ENCODE measurements at regions not wholly inside any gene's neighbourhood (a gene's known extent, or its start where the extent isn't known, plus 50 kb on each side); places are given as distances from the start of the nearest gene placed in this dataset.

- Histone ChIP-seq H3K27me3 (ENCODE audit: insufficient read depth, low read depth) (no peaks in the 10 kb centered on the region), H3K36me3 (ENCODE audit: insufficient read depth) (no peaks in the 10 kb centered on the region), H3K4me3 (IDR thresholded peaks at IDR 0.05; ENCODE audit: insufficient read depth, low read depth, low read length) (no peak overlapping the region), H4K20me1 (ENCODE audit: insufficient read depth) (no peaks in the 10 kb centered on the region), H3K4me1 (ENCODE audit: low read depth, poor library complexity, severe bottlenecking) (no peaks in the 10 kb centered on the region), H3K79me2 (ENCODE audit: insufficient read depth, low read depth) (no peaks in the 10 kb centered on the region), H2AFZ (ENCODE audit: low read depth) (no peak overlapping the region), H3K4me2 (no peak overlapping the region), H3K9ac (no peak overlapping the region), H3K27ac (no peak overlapping the region)
- no peak for TF ChIP-seq CTCF (conservative IDR thresholded peaks at IDR 0.05; ENCODE audit: low read depth, low read length)
Measured at GRCh38 chr13:34070006-34070405, 252.1 kb downstream of the RFC3 start.

- H3K27me3 ChIP-seq (ENCODE audit: insufficient read depth, low read depth) = no peaks in the 10 kb centered on the region
Measured at GRCh38 chr13:34070544-34071303, 252.8 kb downstream of the RFC3 start.

GRCh38 chr13:34076319-34076718, 258.4 kb downstream of the RFC3 start:
- no peak overlapping the region for H3K27ac ChIP-seq

More at GRCh38 chr13:34070544-34071303, 252.8 kb downstream of the RFC3 start:
- no peaks in the 10 kb centered on the region for H3K4me1 ChIP-seq (ENCODE audit: low read depth, poor library complexity, severe bottlenecking)
- H3K4me3 ChIP-seq (IDR thresholded peaks at IDR 0.05; ENCODE audit: insufficient read depth, low read depth, low read length) = no peak overlapping the region
- no peak overlapping the region for H3K4me2 ChIP-seq
- no peaks in the 10 kb centered on the region for H3K79me2 ChIP-seq (ENCODE audit: insufficient read depth, low read depth)
- H3K9ac ChIP-seq = no peak overlapping the region
- no peak overlapping the region for H2AFZ ChIP-seq (ENCODE audit: low read depth)
- TF ChIP-seq CTCF (conservative IDR thresholded peaks at IDR 0.05; ENCODE audit: low read depth, low read length) = no peak
- no peak overlapping the region for H3K27ac ChIP-seq
- no peaks in the 10 kb centered on the region for H3K36me3 ChIP-seq (ENCODE audit: insufficient read depth)
- H4K20me1 ChIP-seq (ENCODE audit: insufficient read depth) = no peaks in the 10 kb centered on the region

GRCh38 chr13:34076943-34077703, 259.2 kb downstream of the RFC3 start:
- no peaks in the 10 kb centered on the region for H3K4me1 ChIP-seq (ENCODE audit: low read depth, poor library complexity, severe bottlenecking)
- no peaks in the 10 kb centered on the region for H3K79me2 ChIP-seq (ENCODE audit: insufficient read depth, low read depth)
- H3K9ac ChIP-seq = no peak overlapping the region
- H3K27me3 ChIP-seq (ENCODE audit: insufficient read depth, low read depth) = no peaks in the 10 kb centered on the region
- no peaks in the 10 kb centered on the region for H4K20me1 ChIP-seq (ENCODE audit: insufficient read depth)
- no peaks in the 10 kb centered on the region for H3K36me3 ChIP-seq (ENCODE audit: insufficient read depth)
- no peak overlapping the region for H3K27ac ChIP-seq
- no peak overlapping the region for H2AFZ ChIP-seq (ENCODE audit: low read depth)
- no peak overlapping the region for H3K4me3 ChIP-seq (IDR thresholded peaks at IDR 0.05; ENCODE audit: insufficient read depth, low read depth, low read length)
- H3K4me2 ChIP-seq = no peak overlapping the region
- peak; percentile 41 for TF ChIP-seq CTCF (conservative IDR thresholded peaks at IDR 0.05; ENCODE audit: low read depth, low read length)

More at GRCh38 chr13:34076319-34076718, 258.4 kb downstream of the RFC3 start:
- Histone ChIP-seq H3K4me2 (no peak overlapping the region), H2AFZ (ENCODE audit: low read depth) (no peak overlapping the region), H3K9ac (no peak overlapping the region), H3K4me3 (IDR thresholded peaks at IDR 0.05; ENCODE audit: insufficient read depth, low read depth, low read length) (no peak overlapping the region), H3K27me3 (ENCODE audit: insufficient read depth, low read depth) (no peaks in the 10 kb centered on the region), H3K36me3 (ENCODE audit: insufficient read depth) (no peaks in the 10 kb centered on the region), H3K79me2 (ENCODE audit: insufficient read depth, low read depth) (no peaks in the 10 kb centered on the region), H4K20me1 (ENCODE audit: insufficient read depth) (no peaks in the 10 kb centered on the region), H3K4me1 (ENCODE audit: low read depth, poor library complexity, severe bottlenecking) (no peaks in the 10 kb centered on the region)
- no peak for TF ChIP-seq CTCF (conservative IDR thresholded peaks at IDR 0.05; ENCODE audit: low read depth, low read length)

All from KMS-11 (cell line).